Peyer's patch (tissue), 4 donors: ENCODE measurements at regions not wholly inside any gene's neighbourhood (a gene's known extent, or its start where the extent isn't known, plus 50 kb on each side); places are given as distances from the start of the nearest gene placed in this dataset.

ENCODE experiments used
- POLR2A ChIP-seq, 2 donors: fragments of 450-650 bp; IDR thresholded peaks; one replicate each; pipeline ENCODE4 v1.5.1; 2017; ENCODE audit warnings: antibody characterized with exemption in 2 of 2, mild to moderate bottlenecking in 2 of 2, moderate library complexity in 2 of 2
- TF ChIP-seq, protein P1 (sequence below), 6 experiments: fragments of 450-650 bp in 4 of 6; fragments of 200-600 bp in 2 of 6; sonication (generic) in 1 of 6; IDR thresholded peaks; one replicate each; pipeline ENCODE4 v1.5.1; 2017 to 2019; ENCODE audit warnings: antibody characterized with exemption in 6 of 6, mild to moderate bottlenecking in 3 of 6, moderate library complexity in 1 of 6

DNA sequence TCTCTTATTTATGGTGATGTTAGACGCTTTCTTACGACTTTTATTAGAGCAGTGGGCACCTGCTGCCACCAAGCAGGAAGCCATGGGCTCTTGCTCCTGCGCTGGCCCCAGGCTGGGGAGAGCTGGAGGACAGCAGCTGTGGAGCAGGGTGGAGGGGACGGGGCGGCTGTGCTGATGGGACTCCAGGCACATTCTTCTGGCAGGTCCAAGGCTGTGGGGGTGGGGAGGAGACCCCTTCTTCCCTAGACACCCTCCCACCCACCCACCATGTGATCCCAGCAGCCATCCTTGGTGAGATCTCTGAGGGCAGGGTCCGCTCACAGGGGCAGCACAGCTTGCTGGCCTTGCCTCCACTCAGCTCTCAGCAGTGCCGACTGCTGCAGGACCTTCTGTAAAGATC is 192.6 kb upstream of the IRX4 start:
- TF ChIP-seq POLR2A (IDR thresholded peaks at IDR 0.05), result no peak
- TF ChIP-seq, protein P1, sequence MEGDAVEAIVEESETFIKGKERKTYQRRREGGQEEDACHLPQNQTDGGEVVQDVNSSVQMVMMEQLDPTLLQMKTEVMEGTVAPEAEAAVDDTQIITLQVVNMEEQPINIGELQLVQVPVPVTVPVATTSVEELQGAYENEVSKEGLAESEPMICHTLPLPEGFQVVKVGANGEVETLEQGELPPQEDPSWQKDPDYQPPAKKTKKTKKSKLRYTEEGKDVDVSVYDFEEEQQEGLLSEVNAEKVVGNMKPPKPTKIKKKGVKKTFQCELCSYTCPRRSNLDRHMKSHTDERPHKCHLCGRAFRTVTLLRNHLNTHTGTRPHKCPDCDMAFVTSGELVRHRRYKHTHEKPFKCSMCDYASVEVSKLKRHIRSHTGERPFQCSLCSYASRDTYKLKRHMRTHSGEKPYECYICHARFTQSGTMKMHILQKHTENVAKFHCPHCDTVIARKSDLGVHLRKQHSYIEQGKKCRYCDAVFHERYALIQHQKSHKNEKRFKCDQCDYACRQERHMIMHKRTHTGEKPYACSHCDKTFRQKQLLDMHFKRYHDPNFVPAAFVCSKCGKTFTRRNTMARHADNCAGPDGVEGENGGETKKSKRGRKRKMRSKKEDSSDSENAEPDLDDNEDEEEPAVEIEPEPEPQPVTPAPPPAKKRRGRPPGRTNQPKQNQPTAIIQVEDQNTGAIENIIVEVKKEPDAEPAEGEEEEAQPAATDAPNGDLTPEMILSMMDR (IDR thresholded peaks at IDR 0.05), result no peak
